Putamen (tissue), 1 donor: ENCODE measurements at regions not wholly inside any gene's neighbourhood (a gene's known extent, or its start where the extent isn't known, plus 50 kb on each side); places are given as distances from the start of the nearest gene placed in this dataset.

Experiments used
- DNase-seq: peaks from one replicate; pipeline ENCODE4 v3.0.0-alpha.2; 2016; ENCODE audit warnings: low spot score

- DNase-seq: no peak
These were observed 52.8 kb upstream of the MEIS1 start for GRCh38 chr2:66382091-66382490.

GRCh38 chr2:66379473-66379872, 55.5 kb upstream of the MEIS1 start:
- DNase-seq: no peak

GRCh38 chr2:66377832-66378231, 57.1 kb upstream of the MEIS1 start:
- no peak for DNase-seq

- no peak for DNase-seq
These were observed 64.1 kb upstream of the MEIS1 start for GRCh38 chr2:66370824-66371223.

GRCh38 chr2:66366619-66367018, 68.3 kb upstream of the MEIS1 start:
- DNase-seq: no peak

- no peak for DNase-seq
These were observed 70.2 kb upstream of the MEIS1 start for GRCh38 chr2:66364495-66365333.

GRCh38 chr2:66362701-66363100, 72.2 kb upstream of the MEIS1 start:
- no peak for DNase-seq

GRCh38 chr2:66346231-66346664, 88.7 kb upstream of the MEIS1 start:
- DNase-seq: no peak

GRCh38 chr2:66344087-66344663, 90.8 kb upstream of the MEIS1 start:
- DNase-seq: no peak

- no peak for DNase-seq
These were observed 91.7 kb upstream of the MEIS1 start for GRCh38 chr2:66343259-66343658.

GRCh38 chr2:66340521-66340920, 94.4 kb upstream of the MEIS1 start:
- DNase-seq: no peak

- DNase-seq: no peak
These were observed 100.5 kb upstream of the MEIS1 start for GRCh38 chr2:66334237-66335029.

GRCh38 chr2:66331176-66331575, 103.7 kb upstream of the MEIS1 start:
- DNase-seq: no peak

GRCh38 chr2:66329081-66329605, 105.8 kb upstream of the MEIS1 start:
- DNase-seq: no peak

- DNase-seq: no peak
These were observed 107.7 kb upstream of the MEIS1 start for GRCh38 chr2:66327066-66327740.

- DNase-seq: no peak
These were observed 109.9 kb upstream of the MEIS1 start for GRCh38 chr2:66324909-66325528.

GRCh38 chr2:66324356-66324755, 110.6 kb upstream of the MEIS1 start:
- DNase-seq: no peak

- no peak for DNase-seq
These were observed 111.5 kb upstream of the MEIS1 start for GRCh38 chr2:66323406-66323805.

- peak; percentile 25 for DNase-seq
These were observed 112.2 kb upstream of the MEIS1 start for GRCh38 chr2:66322506-66323260.

- no peak for DNase-seq
These were observed 116.8 kb upstream of the MEIS1 start for GRCh38 chr2:66318009-66318561.
